PC-9 (cell line): ENCODE measurements at regions not wholly inside any gene's neighbourhood (a gene's known extent, or its start where the extent isn't known, plus 50 kb on each side); places are given as distances from the start of the nearest gene placed in this dataset.

Source experiments
- CTCF ChIP-seq: fragments of 200-600 bp; sonication (generic); conservative IDR thresholded peaks from 2 replicates; pipeline ENCODE4 v1.6.1; 2017; ENCODE audit warnings: mixed run types, antibody characterized with exemption, mild to moderate bottlenecking, moderate library complexity
- EZH2 ChIP-seq: fragments of 200-600 bp; sonication (generic); IDR thresholded peaks from 2 replicates; pipeline ENCODE4 v1.8.0; 2017; ENCODE audit warnings: antibody characterized with exemption, low read depth

GRCh38 chr9:82333671-82334070 is 345.1 kb downstream of the SPATA31D1 start:
- TF ChIP-seq CTCF, result no peak
- no peak for TF ChIP-seq EZH2
